Breast epithelium (tissue), 3 donors: ENCODE measurements at regions not wholly inside any gene's neighbourhood (a gene's known extent, or its start where the extent isn't known, plus 50 kb on each side); places are given as distances from the start of the nearest gene placed in this dataset.

Source experiments
- CTCF ChIP-seq, 3 donors: fragments of 450-650 bp; IDR thresholded peaks; one replicate each; pipeline ENCODE4 v1.5.1; 2016 to 2017; ENCODE audit warnings: antibody characterized with exemption in 3 of 3, mild to moderate bottlenecking in 3 of 3, moderate library complexity in 3 of 3
- POLR2A ChIP-seq: fragments of 450-650 bp; IDR thresholded peaks from one replicate; pipeline ENCODE4 v1.6.1; 2016; ENCODE audit warnings: antibody characterized with exemption, mild to moderate bottlenecking, moderate library complexity

DNA sequence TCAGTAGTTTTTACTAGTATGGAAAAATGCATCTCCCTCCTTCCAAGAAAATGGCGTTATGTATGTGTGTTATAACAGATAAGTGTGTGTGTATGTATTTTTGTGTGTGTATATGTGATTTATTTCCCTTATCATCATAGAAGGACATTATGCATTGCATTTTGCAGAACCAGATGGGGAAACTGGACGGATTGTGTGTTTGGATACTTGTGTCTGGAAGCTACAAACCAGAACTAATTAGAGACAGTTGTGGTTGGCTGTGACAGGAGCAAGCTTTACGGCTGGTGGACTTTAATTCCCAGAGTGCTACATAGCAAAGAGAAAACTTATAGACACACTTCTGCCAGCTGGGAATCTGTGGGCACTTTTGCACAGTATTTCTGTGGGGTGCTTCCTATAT is 162.5 kb downstream of the RWDD3 start:
- TF ChIP-seq CTCF (IDR thresholded peaks at IDR 0.05) (no peak), POLR2A (no peak)
